ENCODE measurements at regions not wholly inside any gene's neighbourhood (a gene's known extent, or its start where the extent isn't known, plus 50 kb on each side); places are given as distances from the start of the nearest gene placed in this dataset.

GRCh38 chr1:232291681-232292080, 338.3 kb downstream of the SIPA1L2 start:
- Mint-ChIP-seq H3K36me3 (no peaks in the 10 kb centered on the region), H3K4me3 (no peak overlapping the region), H3K9me3 (peaks cover 0 to 5% (median 0%) of the 10 kb centered on the region in 7 donors), H3K27ac (no peak overlapping the region), H3K27me3 (peaks cover 17 to 21% (median 17%) of the 10 kb centered on the region in 3 donors), H3K4me1 (no peaks in the 10 kb centered on the region)
- ATAC-seq (ENCODE audit: low read depth in 2 of 2) (no peak), DNase-seq (no peak)

GRCh38 chr1:232291261-232291660, 338.7 kb downstream of the SIPA1L2 start:
- H3K27ac Mint-ChIP-seq: no peak overlapping the region
- DNase-seq: no peak
- peaks cover 0 to 5% (median 0%) of the 10 kb centered on the region in 7 donors for H3K9me3 Mint-ChIP-seq
- H3K4me3 Mint-ChIP-seq: no peak overlapping the region
- ATAC-seq (ENCODE audit: low read depth in 2 of 2): no peak
- H3K27me3 Mint-ChIP-seq: peaks cover 17% of the 10 kb centered on the region in 3 donors
- no peaks in the 10 kb centered on the region for H3K4me1 Mint-ChIP-seq
- no peaks in the 10 kb centered on the region for H3K36me3 Mint-ChIP-seq

GRCh38 chr1:232290570-232290969, 339.4 kb downstream of the SIPA1L2 start:
- Mint-ChIP-seq H3K27ac (no peak overlapping the region), H3K4me1 (no peaks in the 10 kb centered on the region), H3K27me3 (peaks cover 13 to 17% (median 17%) of the 10 kb centered on the region in 3 donors), H3K9me3 (peaks cover 0 to 5% (median 0%) of the 10 kb centered on the region in 7 donors), H3K36me3 (no peaks in the 10 kb centered on the region), H3K4me3 (no peak overlapping the region)
- ATAC-seq (ENCODE audit: low read depth in 2 of 2): no peak
- DNase-seq: no peak

- Mint-ChIP-seq H3K36me3 (no peaks in the 10 kb centered on the region), H3K27me3 (peaks cover 13 to 17% (median 16%) of the 10 kb centered on the region in 3 donors), H3K9me3 (peaks cover 0 to 5% (median 0%) of the 10 kb centered on the region in 7 donors), H3K4me1 (no peaks in the 10 kb centered on the region), H3K4me3 (no peak overlapping the region), H3K27ac (no peak overlapping the region)
- DNase-seq: no peak
- no peak for ATAC-seq (ENCODE audit: low read depth in 2 of 2)
Observed at GRCh38 chr1:232287676-232288569, 342.0 kb downstream of the SIPA1L2 start.

GRCh38 chr1:232285138-232285537, 344.8 kb downstream of the SIPA1L2 start:
- no peak for ATAC-seq (ENCODE audit: low read depth in 2 of 2)
- no peak overlapping the region for H3K27ac Mint-ChIP-seq
- no peak overlapping the region for H3K4me3 Mint-ChIP-seq
- H3K9me3 Mint-ChIP-seq: no peaks in the 10 kb centered on the region
- no peaks in the 10 kb centered on the region for H3K36me3 Mint-ChIP-seq
- H3K4me1 Mint-ChIP-seq: no peaks in the 10 kb centered on the region
- peaks cover 4 to 17% (median 5%) of the 10 kb centered on the region in 3 donors for H3K27me3 Mint-ChIP-seq
- no peak for DNase-seq

- Mint-ChIP-seq H3K4me3 (no peak overlapping the region), H3K4me1 (no peaks in the 10 kb centered on the region), H3K27ac (no peak overlapping the region), H3K36me3 (no peaks in the 10 kb centered on the region), H3K9me3 (no peaks in the 10 kb centered on the region), H3K27me3 (peaks cover 0 to 9% (median 6%) of the 10 kb centered on the region in 3 donors)
- ATAC-seq (ENCODE audit: low read depth in 2 of 2) (no peak), DNase-seq (no peak)
Observed at GRCh38 chr1:232283864-232284263, 346.1 kb downstream of the SIPA1L2 start.

- H3K27me3 Mint-ChIP-seq: peaks cover 0 to 15% (median 11%) of the 10 kb centered on the region in 3 donors
- H3K9me3 Mint-ChIP-seq: no peaks in the 10 kb centered on the region
- DNase-seq: no peak
- no peak overlapping the region for H3K4me3 Mint-ChIP-seq
- no peak for ATAC-seq (ENCODE audit: low read depth in 2 of 2)
- no peaks in the 10 kb centered on the region for H3K36me3 Mint-ChIP-seq
- H3K4me1 Mint-ChIP-seq: no peaks in the 10 kb centered on the region
- no peak overlapping the region for H3K27ac Mint-ChIP-seq
Observed at GRCh38 chr1:232282498-232282897, 347.4 kb downstream of the SIPA1L2 start.

GRCh38 chr1:232280910-232281309, 349.0 kb downstream of the SIPA1L2 start:
- H3K27me3 Mint-ChIP-seq: peaks cover 9 to 25% (median 11%) of the 10 kb centered on the region in 3 donors
- peak overlapping the region in 1 of 6 donors; percentile 23 for H3K27ac Mint-ChIP-seq
- DNase-seq (no peak), ATAC-seq (ENCODE audit: low read depth in 2 of 2) (no peak)
- no peaks in the 10 kb centered on the region for H3K9me3 Mint-ChIP-seq
- no peaks in the 10 kb centered on the region for H3K4me1 Mint-ChIP-seq
- H3K4me3 Mint-ChIP-seq: no peak overlapping the region
- no peaks in the 10 kb centered on the region for H3K36me3 Mint-ChIP-seq

- no peaks in the 10 kb centered on the region for H3K36me3 Mint-ChIP-seq
- H3K27ac Mint-ChIP-seq: no peak overlapping the region
- H3K4me3 Mint-ChIP-seq: no peak overlapping the region
- H3K4me1 Mint-ChIP-seq: no peaks in the 10 kb centered on the region
- ATAC-seq (ENCODE audit: low read depth in 2 of 2): no peak
- DNase-seq: no peak
- H3K27me3 Mint-ChIP-seq: peaks cover 9 to 28% (median 16%) of the 10 kb centered on the region in 3 donors
- peaks cover 0 to 4% (median 0%) of the 10 kb centered on the region in 7 donors for H3K9me3 Mint-ChIP-seq
Observed at GRCh38 chr1:232279909-232280400, 350.0 kb downstream of the SIPA1L2 start.

GRCh38 chr1:232278925-232279324, 351.0 kb downstream of the SIPA1L2 start:
- no peaks in the 10 kb centered on the region for H3K36me3 Mint-ChIP-seq
- H3K27me3 Mint-ChIP-seq: peaks cover 9 to 37% (median 21%) of the 10 kb centered on the region in 3 donors

GRCh38 chr1:232276651-232277050, 353.3 kb downstream of the SIPA1L2 start:
- Mint-ChIP-seq H3K27ac (no peak overlapping the region), H3K4me1 (no peaks in the 10 kb centered on the region), H3K9me3 (peaks cover 0 to 4% (median 0%) of the 10 kb centered on the region in 7 donors), H3K27me3 (peaks cover 15 to 45% (median 29%) of the 10 kb centered on the region in 3 donors), H3K36me3 (no peaks in the 10 kb centered on the region), H3K4me3 (no peak overlapping the region)
- DNase-seq: no peak
- no peak for ATAC-seq (ENCODE audit: low read depth in 2 of 2)

More at GRCh38 chr1:232278925-232279324, 351.0 kb downstream of the SIPA1L2 start:
- DNase-seq: no peak
- Mint-ChIP-seq H3K4me1 (no peaks in the 10 kb centered on the region), H3K4me3 (no peak overlapping the region), H3K27ac (peak overlapping the region in 1 of 6 donors; percentile 45), H3K9me3 (peaks cover 0 to 4% (median 0%) of the 10 kb centered on the region in 7 donors)
- no peak for ATAC-seq (ENCODE audit: low read depth in 2 of 2)

GRCh38 chr1:232274999-232275710, 354.8 kb downstream of the SIPA1L2 start:
- no peak overlapping the region for H3K27ac Mint-ChIP-seq
- ATAC-seq (ENCODE audit: low read depth in 2 of 2) (no peak), DNase-seq (no peak)
- H3K9me3 Mint-ChIP-seq: peaks cover 0 to 4% (median 0%) of the 10 kb centered on the region in 7 donors
- no peaks in the 10 kb centered on the region for H3K4me1 Mint-ChIP-seq
- H3K36me3 Mint-ChIP-seq: no peaks in the 10 kb centered on the region
- no peak overlapping the region for H3K4me3 Mint-ChIP-seq
- peaks cover 15 to 45% (median 23%) of the 10 kb centered on the region in 3 donors for H3K27me3 Mint-ChIP-seq

- H3K4me1 Mint-ChIP-seq: no peaks in the 10 kb centered on the region
- H3K9me3 Mint-ChIP-seq: peaks cover 0 to 4% (median 0%) of the 10 kb centered on the region in 7 donors
- ATAC-seq (ENCODE audit: low read depth in 2 of 2) (no peak), DNase-seq (no peak)
- no peaks in the 10 kb centered on the region for H3K36me3 Mint-ChIP-seq
- peak overlapping the region in 1 of 6 donors; percentile 18 for H3K27ac Mint-ChIP-seq
- peaks cover 15 to 41% (median 23%) of the 10 kb centered on the region in 3 donors for H3K27me3 Mint-ChIP-seq
- H3K4me3 Mint-ChIP-seq: no peak overlapping the region
Observed at GRCh38 chr1:232274236-232274855, 355.6 kb downstream of the SIPA1L2 start.

Measured in naive B cell (primary cell).